SK-N-SH (cell line): ENCODE measurements at regions not wholly inside any gene's neighbourhood (a gene's known extent, or its start where the extent isn't known, plus 50 kb on each side); places are given as distances from the start of the nearest gene placed in this dataset.

ENCODE experiments used
- CTCF ChIA-PET: fragments of 300-600, 350-600 bp; formaldehyde crosslinking; extraction: SDS; loops from one replicate; lab custom pipeline; 2021; lab: Yijun Ruan, JAX
- POLR2A ChIA-PET: fragments of 350-600 bp; sonication (Branson Sonifier 250); formaldehyde crosslinking; extraction: SDS; loops from one replicate; lab custom pipeline; 2020; ENCODE audit warnings: antibody characterized with exemption, inconsistent platforms; lab: Yijun Ruan, JAX
- DNase-seq: peaks from one replicate; pipeline ENCODE4 v3.0.0; 2012
- H2AFZ ChIP-seq: fragments of 200-600 bp; sonication (generic); 2 replicates; pipeline ENCODE4 v1.8.1; 2016; ENCODE audit warnings: antibody characterized with exemption, mild to moderate bottlenecking, low read depth
- H3F3A ChIP-seq: fragments of 200-600 bp; sonication (generic); replicated peaks from 2 replicates; pipeline ENCODE3; 2016; ENCODE audit warnings: antibody characterized with exemption, mild to moderate bottlenecking; ENCODE audit not compliant: insufficient read depth
- H3K27ac ChIP-seq, 2 experiments: fragments of 200-500 bp in 1 of 2; fragments of 200-600 bp in 1 of 2; sonication (Bioruptor generic) in 1 of 2; sonication (generic), shearing (Covaris generic) in 1 of 2; 2 replicates each; pipeline versions ENCODE4 v1.5.1 to v1.6.1; 2014 to 2016; ENCODE audit warnings: low read depth in 2 of 2, inconsistent platforms in 1 of 2, low read length in 1 of 2, mild to moderate bottlenecking in 1 of 2, mixed read lengths in 1 of 2
- H3K27me3 ChIP-seq: fragments of 200-600 bp; sonication (generic), shearing (Covaris generic); 2 replicates; pipeline ENCODE4 v1.6.1; 2016; ENCODE audit warnings: mixed run types; ENCODE audit not compliant: insufficient read depth
- H3K36me3 ChIP-seq, 2 experiments: fragments of 200-500 bp in 1 of 2; fragments of 200-600 bp in 1 of 2; sonication (Bioruptor generic) in 1 of 2; sonication (generic) in 1 of 2; replicated peaks in 1 of 2; 2 replicates each; pipeline versions ENCODE3 to v1.5.1; 2014 to 2016; ENCODE audit warnings: low read length in 1 of 2, mild to moderate bottlenecking in 1 of 2; ENCODE audit not compliant: insufficient read depth in 2 of 2, control insufficient read depth in 1 of 2
- H3K4me1 ChIP-seq, 2 experiments: fragments of 200-500 bp in 1 of 2; fragments of 200-600 bp in 1 of 2; sonication (Bioruptor generic) in 1 of 2; sonication (generic), shearing (Covaris generic) in 1 of 2; 2 replicates each; pipeline versions ENCODE4 v1.5.1 to v1.6.1; 2014 to 2016; ENCODE audit warnings: low read depth in 1 of 2, low read length in 1 of 2, mixed run types in 1 of 2; ENCODE audit not compliant: insufficient read depth in 2 of 2, control insufficient read depth in 1 of 2
- H3K4me2 ChIP-seq: fragments of 200-600 bp; sonication (generic), shearing (Covaris generic); 2 replicates; pipeline ENCODE4 v1.6.1; 2017; ENCODE audit warnings: mixed run types
- H3K4me3 ChIP-seq, 2 experiments: fragments of 200-500 bp in 1 of 2; fragments of 200-600 bp in 1 of 2; sonication (Bioruptor generic) in 1 of 2; sonication (generic), shearing (Covaris generic) in 1 of 2; 2 replicates each; pipeline versions ENCODE4 v1.5.1 to v1.8.1; 2014 to 2016; ENCODE audit warnings: low read depth in 2 of 2, inconsistent platforms in 1 of 2, low read length in 1 of 2, mild to moderate bottlenecking in 1 of 2, mixed read lengths in 1 of 2, moderate library complexity in 1 of 2
- H3K79me2 ChIP-seq: fragments of 200-600 bp; sonication (generic); 2 replicates; pipeline ENCODE4 v1.8.1; 2017; ENCODE audit warnings: mild to moderate bottlenecking; ENCODE audit not compliant: insufficient read depth
- H3K9ac ChIP-seq: fragments of 200-600 bp; sonication (generic); 2 replicates; pipeline ENCODE4 v1.6.1; 2017; ENCODE audit warnings: mixed run types
- H3K9me2 ChIP-seq: fragments of 200-600 bp; sonication (generic); 2 replicates; pipeline ENCODE4 v1.6.1; 2017; ENCODE audit warnings: mixed run types
- H3K9me3 ChIP-seq: fragments of 200-600 bp; sonication (generic); 2 replicates; pipeline ENCODE4 v1.6.1; 2017; ENCODE audit warnings: mixed run types, mild to moderate bottlenecking, moderate library complexity
- H4K20me1 ChIP-seq: fragments of 200-600 bp; sonication (generic); 2 replicates; pipeline ENCODE4 v1.6.1; 2017; ENCODE audit warnings: mild to moderate bottlenecking, mixed run types; ENCODE audit not compliant: insufficient read depth
- CHD2 ChIP-seq: fragments of 150-350 bp; IDR thresholded peaks from 2 replicates; pipeline ENCODE4 v1.6.1; 2018; ENCODE audit warnings: low read length; ENCODE audit not compliant: partially characterized antibody
- CTCF ChIP-seq: fragments of 200-600 bp; sonication (generic); IDR thresholded peaks from 2 replicates; pipeline ENCODE4 v1.6.1; 2017; ENCODE audit warnings: antibody characterized with exemption, mild to moderate bottlenecking, moderate library complexity
- EP300 ChIP-seq, 2 experiments: IDR thresholded peaks; 2 replicates each; pipeline versions ENCODE4 v1.4.0 to v1.6.1; 2012; ENCODE audit warnings: borderline replicate concordance in 1 of 2, low read depth in 1 of 2, low read length in 1 of 2
- FOSL2 ChIP-seq: IDR thresholded peaks from 2 replicates; pipeline ENCODE4 v1.4.0; 2012; ENCODE audit warnings: low read depth, mild to moderate bottlenecking, moderate library complexity, borderline replicate concordance
- FOXJ3 ChIP-seq: sonication (generic); formaldehyde crosslinking; IDR thresholded peaks from 2 replicates; pipeline ENCODE4 v1.5.1; 2020; ENCODE audit warnings: mild to moderate bottlenecking, missing genetic modification reagents
- GATA2 ChIP-seq: sonication (generic); formaldehyde crosslinking; IDR thresholded peaks from 2 replicates; pipeline ENCODE4 v1.5.0; 2020; ENCODE audit warnings: mild to moderate bottlenecking, missing genetic modification reagents
- JUND ChIP-seq: IDR thresholded peaks from 2 replicates; pipeline ENCODE4 v1.4.0; 2012
- MAX ChIP-seq: IDR thresholded peaks from 2 replicates; pipeline ENCODE4 v1.4.0; 2012; ENCODE audit warnings: low read depth
- MEF2A ChIP-seq: IDR thresholded peaks from 2 replicates; pipeline ENCODE4 v1.4.0; 2012; ENCODE audit warnings: low read depth, borderline replicate concordance
- MXI1 ChIP-seq: IDR thresholded peaks from 2 replicates; pipeline ENCODE4 v1.6.1; 2012; ENCODE audit warnings: mild to moderate bottlenecking, low read depth, low read length, improper control_type of control experiment
- POLR2AphosphoS5 ChIP-seq: IDR thresholded peaks from 2 replicates; pipeline ENCODE4 v1.6.1; 2012; ENCODE audit warnings: low read depth, low read length
- RAD21 ChIP-seq: IDR thresholded peaks from 2 replicates; pipeline ENCODE4 v1.6.1; 2012; ENCODE audit warnings: mild to moderate bottlenecking, low read length
- RCOR1 ChIP-seq: fragments of 150-350 bp; IDR thresholded peaks from 2 replicates; pipeline ENCODE4 v1.6.1; 2017; ENCODE audit warnings: antibody characterized with exemption, low read length
- RFX5 ChIP-seq: IDR thresholded peaks from 2 replicates; pipeline ENCODE4 v1.6.1; 2012; ENCODE audit warnings: mild to moderate bottlenecking, improper control_type of control experiment, low read length
- RXRA ChIP-seq: IDR thresholded peaks from 2 replicates; pipeline ENCODE4 v1.4.0; 2012; ENCODE audit warnings: low read depth, mild to moderate bottlenecking, borderline replicate concordance
- TCF12 ChIP-seq: IDR thresholded peaks from 2 replicates; pipeline ENCODE4 v1.4.0; 2012
- USF1 ChIP-seq: IDR thresholded peaks from 2 replicates; pipeline ENCODE4 v1.4.0; 2012; ENCODE audit warnings: low read depth, borderline replicate concordance
- YY1 ChIP-seq: IDR thresholded peaks from 2 replicates; pipeline ENCODE4 v1.4.0; 2012; ENCODE audit warnings: low read depth, mild to moderate bottlenecking
- WGBS: methylation state at CpG from one replicate; pipeline ENCODE4 v1.1.6; 2017; ENCODE audit warnings: low lambda C conversion rate; 5-methylcytosine and 5-hydroxymethylcytosine counted together

GRCh38 chr12:90253674-90254181, 545.1 kb upstream of the ATP2B1 start:
- no peaks in the 10 kb centered on the region for H3F3A ChIP-seq
- DNase-seq, result peak; percentile 24
- no peaks in the 10 kb centered on the region for H3K9me2 ChIP-seq
- no peaks in the 10 kb centered on the region for H3K27me3 ChIP-seq
- H3K9ac ChIP-seq, result no peak overlapping the region
- H3K9me3 ChIP-seq, result no peaks in the 10 kb centered on the region
- TF ChIP-seq EP300 (IDR thresholded peaks at IDR 0.05; ENCODE audit: borderline replicate concordance in 1 of 2, low read depth in 1 of 2, low read length in 1 of 2) (peak in 1 of 2 experiments; percentile 77; a peak in 2 of 4 replicates), MEF2A (no peak), MXI1 (peak; percentile 54; the same call in 1 of the 2 replicates), RFX5 (no peak), RXRA (no peak), CHD2 (no peak), RCOR1 (no peak), USF1 (no peak), POLR2AphosphoS5 (no peak), CTCF (peak; percentile 37), TCF12 (peak; percentile 51), MAX (no peak), RAD21 (peak; percentile 37), FOXJ3 (peak; percentile 38; the same call in 1 of the 2 replicates), GATA2 (CRISPR knock-in tag) (no peak), YY1 (no peak), JUND (0 out of 2 replicates have a peak, but pooled peaks have one; percentile 11), FOSL2 (no peak)
- TF ChIP-seq, all 33 proteins: peak for 7
- H3K27ac ChIP-seq, result peak overlapping the region in 1 of 2 experiments; percentile 89; a peak in 2 of 4 replicates
- peaks cover 8 to 10% of the 10 kb centered on the region in 2 experiments; a peak in 2 of 4 replicates for H3K4me1 ChIP-seq
- H3K4me3 ChIP-seq, result no peak overlapping the region
- 61% methylated on average over 6 of the region's 8 CpGs for WGBS
- no peaks in the 10 kb centered on the region for H3K36me3 ChIP-seq
- no peaks in the 10 kb centered on the region for H4K20me1 ChIP-seq
- H2AFZ ChIP-seq, result peak overlapping the region; percentile 73
- POLR2A ChIA-PET, result no interaction called here
- CTCF ChIA-PET, result interaction anchor here (1.0 to 1.5 kb wide), 4 partner anchors 10 to 1237 kb away, joined by 3 to 4 read pairs (median 4); no protein-coding TSS in a partner anchor
- H3K4me2 ChIP-seq, result no peak overlapping the region
- H3K79me2 ChIP-seq, result no peaks in the 10 kb centered on the region
